ENCODE measurements at regions not wholly inside any gene's neighbourhood (a gene's known extent, or its start where the extent isn't known, plus 50 kb on each side); places are given as distances from the start of the nearest gene placed in this dataset.

DNA sequence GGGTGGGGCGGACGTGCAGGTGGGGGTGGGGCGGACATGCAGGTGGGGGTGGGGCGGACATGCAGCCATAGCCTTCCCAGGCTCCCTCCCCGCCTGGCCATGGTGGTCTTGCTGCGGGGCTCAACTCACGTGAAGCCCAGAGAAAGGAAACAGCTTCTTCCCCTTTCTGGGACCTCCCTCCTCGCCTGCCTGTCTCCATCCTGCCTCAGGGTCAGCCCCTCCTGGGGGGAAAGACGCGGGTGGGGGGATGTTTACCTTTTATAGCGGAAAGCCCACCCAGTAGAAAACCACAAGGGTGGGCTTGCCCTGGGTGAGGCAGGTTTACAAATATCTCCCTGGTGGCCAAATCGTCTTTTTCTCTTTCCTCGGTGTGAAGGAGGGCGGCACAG, 520.0 kb downstream of the GLRX3 start:
- TF ChIP-seq POLR2AphosphoS5 (IDR thresholded peaks at IDR 0.05), result no peak
- TF ChIP-seq, protein P1, sequence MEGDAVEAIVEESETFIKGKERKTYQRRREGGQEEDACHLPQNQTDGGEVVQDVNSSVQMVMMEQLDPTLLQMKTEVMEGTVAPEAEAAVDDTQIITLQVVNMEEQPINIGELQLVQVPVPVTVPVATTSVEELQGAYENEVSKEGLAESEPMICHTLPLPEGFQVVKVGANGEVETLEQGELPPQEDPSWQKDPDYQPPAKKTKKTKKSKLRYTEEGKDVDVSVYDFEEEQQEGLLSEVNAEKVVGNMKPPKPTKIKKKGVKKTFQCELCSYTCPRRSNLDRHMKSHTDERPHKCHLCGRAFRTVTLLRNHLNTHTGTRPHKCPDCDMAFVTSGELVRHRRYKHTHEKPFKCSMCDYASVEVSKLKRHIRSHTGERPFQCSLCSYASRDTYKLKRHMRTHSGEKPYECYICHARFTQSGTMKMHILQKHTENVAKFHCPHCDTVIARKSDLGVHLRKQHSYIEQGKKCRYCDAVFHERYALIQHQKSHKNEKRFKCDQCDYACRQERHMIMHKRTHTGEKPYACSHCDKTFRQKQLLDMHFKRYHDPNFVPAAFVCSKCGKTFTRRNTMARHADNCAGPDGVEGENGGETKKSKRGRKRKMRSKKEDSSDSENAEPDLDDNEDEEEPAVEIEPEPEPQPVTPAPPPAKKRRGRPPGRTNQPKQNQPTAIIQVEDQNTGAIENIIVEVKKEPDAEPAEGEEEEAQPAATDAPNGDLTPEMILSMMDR (IDR thresholded peaks at IDR 0.05), result no peak
- TF ChIP-seq POLR2A (IDR thresholded peaks at IDR 0.05), result no peak
